HepG2 (cell line): ENCODE measurements at regions not wholly inside any gene's neighbourhood (a gene's known extent, or its start where the extent isn't known, plus 50 kb on each side); places are given as distances from the start of the nearest gene placed in this dataset.
"Not testable (repeated sequence)": the region's sequence is repeated elsewhere in the genome, so short reads cannot be mapped to it uniquely, and the experiment has no call there.

Source experiments
- ATAC-seq: fragments of 200-7000 bp; cut with Tn5 transposase; 3 replicates; pipeline ENCODE4 v1.9.1; 2020; ENCODE audit warnings: mild to moderate bottlenecking, moderate library complexity
- BruUV-seq: library from RNA; stranded (reverse); fragments of 400-500 nt; replicated peaks from 2 replicates; lab custom pipeline; 2021; lab: Mats Ljungman, UMichigan
- CTCF ChIA-PET: fragments of 300-600 bp; formaldehyde crosslinking; extraction: SDS; loops from one replicate; lab custom pipeline; 2021; ENCODE audit warnings: low total read pairs, inconsistent platforms, low intra/inter-chr PET ratio; lab: Yijun Ruan, JAX
- POLR2A ChIA-PET: fragments of 350-600 bp; sonication (Branson Sonifier 250); formaldehyde crosslinking; loops from one replicate; lab custom pipeline; 2020; ENCODE audit warnings: antibody characterized with exemption, inconsistent platforms; lab: Yijun Ruan, JAX
- DNase-seq: peaks from one replicate; pipeline ENCODE4 v3.0.0-alpha.2; 2015; ENCODE audit warnings: low spot score
- FAIRE-seq: peaks from 3 replicates; lab custom pipeline; 2011; peaks lifted over from hg19 to GRCh38; lab: Jason Lieb, UNC
- H2AFZ ChIP-seq: one replicate; pipeline ENCODE4 v1.6.1; 2011; ENCODE audit warnings: low read length, inconsistent platforms
- H3K27ac ChIP-seq: fragments of 300-600 bp; 3 replicates; pipeline ENCODE4 v1.8.0; 2011; ENCODE audit warnings: mixed run types, mild to moderate bottlenecking, mixed read lengths, low read length, inconsistent platforms; ENCODE audit not compliant: insufficient read depth; ENCODE audit errors: extremely low read length
- H3K27me3 ChIP-seq, 2 experiments: fragments of 200-600 bp in 1 of 2; 2 replicates in 1 of 2; 3 replicates in 1 of 2; pipeline versions ENCODE4 v1.6.0 to v1.8.0; 2011; ENCODE audit warnings: low read length in 2 of 2, mild to moderate bottlenecking in 2 of 2, moderate library complexity in 2 of 2, inconsistent platforms in 1 of 2; ENCODE audit not compliant: insufficient read depth in 2 of 2, control insufficient read depth in 1 of 2
- H3K36me3 ChIP-seq, 2 experiments: fragments of 200-600 bp in 1 of 2; replicated peaks in 1 of 2; 2 replicates in 1 of 2; 3 replicates in 1 of 2; pipeline versions ENCODE4 v1.5.1 to v1.8.0; 2011; ENCODE audit warnings: low read length in 2 of 2, inconsistent platforms in 1 of 2; ENCODE audit not compliant: insufficient read depth in 2 of 2, control insufficient read depth in 1 of 2
- H3K4me1 ChIP-seq: 2 replicates; pipeline ENCODE4 v1.5.1; 2012; ENCODE audit warnings: low read length, inconsistent platforms; ENCODE audit not compliant: insufficient read depth
- H3K4me2 ChIP-seq: 2 replicates; pipeline ENCODE4 v1.6.0; 2011; ENCODE audit warnings: low read depth, low read length, inconsistent platforms
- H3K4me3 ChIP-seq, 3 experiments: fragments of 200-600 bp in 1 of 3; sonication (generic), shearing (Covaris generic) in 1 of 3; replicated peaks in 1 of 3; 2 replicates each; pipeline ENCODE4 v1.5.1; 2011 to 2016; ENCODE audit warnings: low read length in 3 of 3, inconsistent platforms in 2 of 3, low read depth in 2 of 3, mild to moderate bottlenecking in 2 of 3, control low read depth in 1 of 3, mixed read lengths in 1 of 3; ENCODE audit not compliant: insufficient read depth in 1 of 3
- H3K79me2 ChIP-seq: one replicate; pipeline ENCODE4 v1.6.1; 2011; ENCODE audit warnings: low read length, inconsistent platforms; ENCODE audit not compliant: insufficient read depth
- H3K9ac ChIP-seq: 2 replicates; pipeline ENCODE4 v1.6.0; 2011; ENCODE audit warnings: mild to moderate bottlenecking, low read depth, low read length, inconsistent platforms; ENCODE audit not compliant: insufficient read depth
- H3K9me3 ChIP-seq: 2 replicates; pipeline ENCODE4 v1.5.1; 2012; ENCODE audit warnings: mild to moderate bottlenecking, low read length
- H4K20me1 ChIP-seq: 2 replicates; pipeline ENCODE4 v1.6.0; 2011; ENCODE audit warnings: inconsistent platforms, mild to moderate bottlenecking, low read length, moderate library complexity; ENCODE audit not compliant: insufficient read depth
- HOXA5 ChIP-seq: sonication (generic); formaldehyde crosslinking; IDR thresholded peaks from 2 replicates; pipeline ENCODE4 v1.4.0; 2020; ENCODE audit warnings: missing genetic modification reagents
- MAZ ChIP-seq, 2 experiments: sonication (generic) in 1 of 2; formaldehyde crosslinking in 1 of 2; IDR thresholded peaks; 2 replicates each; pipeline versions ENCODE4 v1.5.0 to v1.6.1; 2012 to 2020; ENCODE audit warnings: low read depth in 2 of 2, mild to moderate bottlenecking in 2 of 2, borderline replicate concordance in 1 of 2, improper control_type of control experiment in 1 of 2, low read length in 1 of 2, missing genetic modification reagents in 1 of 2, moderate library complexity in 1 of 2
- MXI1 ChIP-seq: IDR thresholded peaks from 3 replicates; pipeline ENCODE4 v1.6.1; 2012; ENCODE audit warnings: low read depth, low read length, inconsistent platforms, borderline replicate concordance
- SMAD3 ChIP-seq: sonication (generic); formaldehyde crosslinking; IDR thresholded peaks from 2 replicates; pipeline ENCODE4 v1.4.0; 2020; ENCODE audit warnings: missing genetic modification reagents
- SMYD3 ChIP-seq: sonication (generic); formaldehyde crosslinking; IDR thresholded peaks from 2 replicates; pipeline ENCODE4 v1.8.1; 2023; ENCODE audit warnings: mild to moderate bottlenecking, missing genetic modification reagents
- U2AF1 ChIP-seq: fragments of 200-400 bp; formaldehyde crosslinking; optimal IDR thresholded peaks from 2 replicates; pipeline ENCODE3; 2017; ENCODE audit warnings: mild to moderate bottlenecking, low read depth, low read length
- YY1 ChIP-seq: IDR thresholded peaks from 2 replicates; pipeline ENCODE4 v1.6.1; 2011; ENCODE audit warnings: low read length, low read depth, moderate library complexity, mild to moderate bottlenecking; ENCODE audit not compliant: insufficient read depth, insufficient replicate concordance
- ZNF136 ChIP-seq: sonication (generic); formaldehyde crosslinking; IDR thresholded peaks from 2 replicates; pipeline ENCODE4 v1.8.1; 2022; ENCODE audit warnings: low read depth, mild to moderate bottlenecking, moderate library complexity, missing genetic modification reagents
- ZNF337 ChIP-seq: sonication (generic); formaldehyde crosslinking; IDR thresholded peaks from 2 replicates; pipeline ENCODE4 v1.5.1; 2020; ENCODE audit warnings: missing genetic modification reagents, low read depth, mild to moderate bottlenecking, borderline replicate concordance
- ZNF354B ChIP-seq: sonication (generic); formaldehyde crosslinking; IDR thresholded peaks from 2 replicates; pipeline ENCODE4 v1.8.0; 2022; ENCODE audit warnings: mild to moderate bottlenecking, missing genetic modification reagents
- ZNF446 ChIP-seq: sonication (generic); formaldehyde crosslinking; IDR thresholded peaks from 2 replicates; pipeline ENCODE4 v1.5.0; 2020; ENCODE audit warnings: mild to moderate bottlenecking, missing genetic modification reagents
- ZNF547 ChIP-seq: sonication (generic); formaldehyde crosslinking; IDR thresholded peaks from 2 replicates; pipeline ENCODE4 v1.5.1; 2020; ENCODE audit warnings: mild to moderate bottlenecking, missing genetic modification reagents
- ZNF7 ChIP-seq: IDR thresholded peaks from 2 replicates; pipeline ENCODE4 v1.6.1; 2016; ENCODE audit warnings: missing biosample characterization, missing genetic modification reagents
- ZNF709 ChIP-seq: sonication (generic); formaldehyde crosslinking; IDR thresholded peaks from 2 replicates; pipeline ENCODE4 v1.5.0; 2020; ENCODE audit warnings: mild to moderate bottlenecking, missing genetic modification reagents
- WGBS: methylation state at CpG from one replicate; pipeline ENCODE4 v1.1.6; 2017; ENCODE audit warnings: low lambda C conversion rate; 5-methylcytosine and 5-hydroxymethylcytosine counted together
- in situ Hi-C: cut with HindIII; loops from 2 replicates; pipeline ENCODE4 v1.10.0; 2017; ENCODE audit warnings: low pct_unique_long_range_greater_than_20kb; ENCODE audit not compliant: extremely low pct_ligation_motif_present
- intact Hi-C: fragments of 100-400 bp; cut with micrococcal nuclease; formaldehyde crosslinking; loops from one replicate; pipeline ENCODE4 v1.10.0; 2022; ENCODE audit not compliant: unreplicated experiment

DNA sequence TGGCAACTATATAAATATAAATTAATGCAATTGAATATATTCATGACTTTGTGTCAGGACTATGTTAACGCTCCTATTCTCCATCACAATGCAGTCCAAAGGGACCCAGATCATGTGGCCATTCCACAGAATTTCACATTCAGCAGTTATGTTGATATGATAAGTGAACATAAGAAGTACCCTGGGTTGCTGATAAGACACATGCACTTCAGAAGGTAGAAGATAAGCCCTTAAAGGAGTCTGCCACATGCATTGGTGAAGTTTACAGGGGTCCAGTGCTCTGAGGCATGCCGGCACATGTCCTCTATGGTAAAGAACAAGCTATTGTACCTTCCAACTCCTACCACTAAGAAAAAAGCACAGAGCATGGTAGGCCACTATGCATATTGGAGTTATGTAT, 76.4 kb downstream of the PHAX start (continued):
- TF ChIP-seq MXI1, result no peak
- TF ChIP-seq ZNF7, result no peak
- TF ChIP-seq ZNF547 (CRISPR knock-in tag), result no peak
- TF ChIP-seq ZNF337 (CRISPR knock-in tag), result no peak
- no peak for TF ChIP-seq SMYD3 (CRISPR knock-in tag)
- no peak for TF ChIP-seq ZNF354B (CRISPR knock-in tag)
- TF ChIP-seq ZNF136, result no peak

DNA sequence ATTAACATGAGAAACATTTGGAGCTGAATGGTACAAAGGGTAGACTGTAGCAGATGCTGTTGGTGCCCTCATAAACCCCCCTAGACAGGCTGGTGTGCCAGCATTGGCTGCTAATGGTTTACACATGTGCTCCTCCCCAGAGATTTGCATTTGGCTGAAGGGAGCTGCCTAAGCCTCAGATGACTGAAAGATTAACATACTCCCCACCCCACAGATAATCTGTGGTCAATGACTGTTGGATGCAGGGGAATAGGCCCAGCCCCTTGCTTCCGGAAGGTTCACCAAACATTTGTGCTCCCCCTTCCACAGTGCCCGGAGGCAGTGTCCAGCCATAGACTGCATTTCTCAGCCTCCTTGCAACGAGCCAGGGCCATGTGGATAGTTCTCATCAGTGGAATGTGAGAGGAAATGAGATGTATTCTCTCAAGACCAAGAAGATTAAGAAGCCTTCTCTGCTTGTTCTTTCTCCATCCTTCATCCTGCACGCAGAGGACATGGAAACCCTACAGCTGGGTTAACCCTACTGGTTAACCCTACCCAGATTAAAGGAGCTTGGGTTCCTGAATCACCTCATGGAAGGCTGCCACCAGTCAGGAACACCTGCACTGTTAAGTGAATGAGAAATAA, 79.6 kb downstream of the PHAX start:
- no peak overlapping the region for H3K4me2 ChIP-seq
- ATAC-seq (peak; percentile 28), DNase-seq (no peak), FAIRE-seq (no peak)
- no peak overlapping the region for H3K4me3 ChIP-seq
- in situ Hi-C loops, result no loop called here
- no peaks in the 10 kb centered on the region for H4K20me1 ChIP-seq
- H3K79me2 ChIP-seq, result no peaks in the 10 kb centered on the region
- no peaks in the 10 kb centered on the region for H3K36me3 ChIP-seq
- H3K9me3 ChIP-seq, result no peaks in the 10 kb centered on the region
- POLR2A ChIA-PET, result no interaction called here
- no TSS peak for BruUV-seq
- CTCF ChIA-PET, result no interaction called here
- H2AFZ ChIP-seq, result no peak overlapping the region
- H3K4me1 ChIP-seq, result peaks cover 12% of the 10 kb centered on the region; the same call in 1 of the 2 replicates
- no peak overlapping the region for H3K9ac ChIP-seq
- intact Hi-C loops, result no loop called here
- 25% methylated on average over 3 of the region's 4 CpGs for WGBS
- peaks cover 0 to 2% of the 10 kb centered on the region in 2 experiments; a peak in 1 of 5 replicates for H3K27me3 ChIP-seq
- no peak overlapping the region for H3K27ac ChIP-seq
- TF ChIP-seq HOXA5 (CRISPR knock-in tag) (no peak), SMAD3 (CRISPR knock-in tag) (no peak), MAZ (IDR thresholded peaks at IDR 0.05; ENCODE audit: borderline replicate concordance, low read depth, low read length) (no peak), MAZ (CRISPR knock-in tag; IDR thresholded peaks at IDR 0.05; ENCODE audit: low read depth) (no peak), YY1 (no peak), ZNF446 (no peak), U2AF1 (no peak), ZNF709 (no peak)

DNA sequence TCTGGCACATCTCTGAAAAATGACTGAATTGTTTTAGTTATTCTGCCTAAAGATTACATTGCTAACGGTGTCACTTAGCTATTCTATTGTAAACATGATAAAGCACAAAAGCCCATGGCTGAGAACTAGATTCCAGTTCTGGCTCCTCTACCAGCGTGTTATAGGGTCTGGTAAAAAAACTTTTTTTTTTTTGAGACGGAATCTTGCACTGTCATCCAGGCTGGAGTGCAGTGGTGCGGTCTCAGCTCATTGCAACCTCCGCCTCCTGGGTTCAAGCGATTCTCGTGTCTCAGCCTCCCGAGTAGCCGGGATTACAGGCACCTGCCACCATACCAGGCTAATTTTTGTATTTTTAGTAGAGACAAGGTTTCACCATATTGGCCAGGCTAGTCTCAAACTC, 80.6 kb downstream of the PHAX start:
- in situ Hi-C loops, H3K9ac ChIP-seq, POLR2A ChIA-PET, H3K27ac ChIP-seq, DNase-seq, H3K4me2 ChIP-seq, H3K36me3 ChIP-seq, FAIRE-seq, H4K20me1 ChIP-seq, H3K4me1 ChIP-seq, H3K4me3 ChIP-seq, H2AFZ ChIP-seq, H3K27me3 ChIP-seq, intact Hi-C loops, ATAC-seq, BruUV-seq, H3K79me2 ChIP-seq, CTCF ChIA-PET, H3K9me3 ChIP-seq: not testable (repeated sequence)
- WGBS, result 62% methylated on average over 9 of the region's 9 CpGs
